Body of pancreas (tissue), 4 donors: ENCODE measurements at regions not wholly inside any gene's neighbourhood (a gene's known extent, or its start where the extent isn't known, plus 50 kb on each side); places are given as distances from the start of the nearest gene placed in this dataset.

ENCODE experiments used
- ATAC-seq: fragments of 150-250 bp; one replicate; pipeline ENCODE4 v1.9.1; 2016
- DNase-seq, 4 donors: peaks; one replicate each; pipeline ENCODE4 v3.0.0-alpha.2; 2019
- H3K27ac ChIP-seq, 4 donors: fragments of 200-600 bp; sonication (generic); 1 replicate in 3 of 4; 2 replicates in 1 of 4; pipeline versions ENCODE4 v1.5.1 to v1.6.1; 2016 to 2019; ENCODE audit warnings: mild to moderate bottlenecking in 1 of 4, mixed read lengths in 1 of 4, moderate library complexity in 1 of 4
- H3K27me3 ChIP-seq, 2 donors: fragments of 200-600 bp; sonication (generic); one replicate each; pipeline ENCODE4 v1.6.0; 2016; ENCODE audit warnings: mild to moderate bottlenecking in 1 of 2
- H3K36me3 ChIP-seq, 2 donors: fragments of 200-600 bp; sonication (generic); replicated peaks in 1 of 2; 2 replicates each; pipeline ENCODE4 v1.5.1; 2016; ENCODE audit warnings: low read depth in 2 of 2; ENCODE audit not compliant: insufficient read depth in 1 of 2
- H3K4me1 ChIP-seq: fragments of 200-600 bp; sonication (generic); one replicate; pipeline ENCODE4 v1.6.0; 2016
- H3K4me3 ChIP-seq, 2 donors: fragments of 200-600 bp; sonication (generic); 1 replicate in 1 of 2; 2 replicates in 1 of 2; pipeline ENCODE4 v1.5.1; 2016 to 2019
- H3K9me3 ChIP-seq, 3 donors: fragments of 200-600 bp; sonication (generic); 1 replicate in 2 of 3; 2 replicates in 1 of 3; pipeline ENCODE4 v1.5.1; 2016
- POLR2A ChIP-seq, 3 donors: fragments of 450-650 bp; IDR thresholded peaks; one replicate each; pipeline ENCODE4 v1.6.1; 2016; ENCODE audit warnings: antibody characterized with exemption in 3 of 3, mild to moderate bottlenecking in 2 of 3
- WGBS, 2 donors: methylation state at CpG; one replicate each; pipeline ENCODE4 v1.1.5; 2017; 5-methylcytosine and 5-hydroxymethylcytosine counted together
- intact Hi-C: fragments of 100-400 bp; cut with DNase I; formaldehyde crosslinking; loops from one replicate; pipeline ENCODE4 v1.15.1; 2023
- TF ChIP-seq, protein P1 (sequence below), 7 experiments: fragments of 450-650 bp in 4 of 7; fragments of 200-600 bp in 3 of 7; sonication (generic) in 3 of 7; IDR thresholded peaks; one replicate each; pipeline ENCODE4 v1.5.1; 2016 to 2019; ENCODE audit warnings: antibody characterized with exemption in 7 of 7

DNA sequence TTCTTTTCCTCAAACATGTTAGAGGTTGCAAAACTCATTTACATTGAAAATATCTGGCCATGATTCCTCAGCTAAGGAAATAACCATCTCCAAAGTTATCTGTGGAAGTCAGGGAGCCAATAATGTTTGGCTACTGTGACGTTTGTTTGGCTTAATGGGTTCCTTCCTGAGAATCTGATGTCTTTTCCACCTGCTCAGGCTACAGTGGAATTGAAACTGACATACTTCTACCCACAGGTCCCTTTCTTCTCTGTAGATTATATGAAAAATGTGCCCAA, 221.1 kb upstream of the XYLT1 start:
- Histone ChIP-seq H3K27me3 (no peaks in the 10 kb centered on the region), H3K27ac (no peak overlapping the region), H3K4me3 (no peak overlapping the region), H3K9me3 (no peaks in the 10 kb centered on the region), H3K36me3 (no peaks in the 10 kb centered on the region), H3K4me1 (no peaks in the 10 kb centered on the region)
- ATAC-seq (no peak), DNase-seq (no peak)
- no peak for TF ChIP-seq POLR2A (IDR thresholded peaks at IDR 0.05)
- TF ChIP-seq, protein P1, sequence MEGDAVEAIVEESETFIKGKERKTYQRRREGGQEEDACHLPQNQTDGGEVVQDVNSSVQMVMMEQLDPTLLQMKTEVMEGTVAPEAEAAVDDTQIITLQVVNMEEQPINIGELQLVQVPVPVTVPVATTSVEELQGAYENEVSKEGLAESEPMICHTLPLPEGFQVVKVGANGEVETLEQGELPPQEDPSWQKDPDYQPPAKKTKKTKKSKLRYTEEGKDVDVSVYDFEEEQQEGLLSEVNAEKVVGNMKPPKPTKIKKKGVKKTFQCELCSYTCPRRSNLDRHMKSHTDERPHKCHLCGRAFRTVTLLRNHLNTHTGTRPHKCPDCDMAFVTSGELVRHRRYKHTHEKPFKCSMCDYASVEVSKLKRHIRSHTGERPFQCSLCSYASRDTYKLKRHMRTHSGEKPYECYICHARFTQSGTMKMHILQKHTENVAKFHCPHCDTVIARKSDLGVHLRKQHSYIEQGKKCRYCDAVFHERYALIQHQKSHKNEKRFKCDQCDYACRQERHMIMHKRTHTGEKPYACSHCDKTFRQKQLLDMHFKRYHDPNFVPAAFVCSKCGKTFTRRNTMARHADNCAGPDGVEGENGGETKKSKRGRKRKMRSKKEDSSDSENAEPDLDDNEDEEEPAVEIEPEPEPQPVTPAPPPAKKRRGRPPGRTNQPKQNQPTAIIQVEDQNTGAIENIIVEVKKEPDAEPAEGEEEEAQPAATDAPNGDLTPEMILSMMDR (IDR thresholded peaks at IDR 0.05), result no peak
- intact Hi-C loops, result no loop called here
- WGBS, 2 donors, result 0 to 7% methylated on average over 1 of the region's 1 CpG

DNA sequence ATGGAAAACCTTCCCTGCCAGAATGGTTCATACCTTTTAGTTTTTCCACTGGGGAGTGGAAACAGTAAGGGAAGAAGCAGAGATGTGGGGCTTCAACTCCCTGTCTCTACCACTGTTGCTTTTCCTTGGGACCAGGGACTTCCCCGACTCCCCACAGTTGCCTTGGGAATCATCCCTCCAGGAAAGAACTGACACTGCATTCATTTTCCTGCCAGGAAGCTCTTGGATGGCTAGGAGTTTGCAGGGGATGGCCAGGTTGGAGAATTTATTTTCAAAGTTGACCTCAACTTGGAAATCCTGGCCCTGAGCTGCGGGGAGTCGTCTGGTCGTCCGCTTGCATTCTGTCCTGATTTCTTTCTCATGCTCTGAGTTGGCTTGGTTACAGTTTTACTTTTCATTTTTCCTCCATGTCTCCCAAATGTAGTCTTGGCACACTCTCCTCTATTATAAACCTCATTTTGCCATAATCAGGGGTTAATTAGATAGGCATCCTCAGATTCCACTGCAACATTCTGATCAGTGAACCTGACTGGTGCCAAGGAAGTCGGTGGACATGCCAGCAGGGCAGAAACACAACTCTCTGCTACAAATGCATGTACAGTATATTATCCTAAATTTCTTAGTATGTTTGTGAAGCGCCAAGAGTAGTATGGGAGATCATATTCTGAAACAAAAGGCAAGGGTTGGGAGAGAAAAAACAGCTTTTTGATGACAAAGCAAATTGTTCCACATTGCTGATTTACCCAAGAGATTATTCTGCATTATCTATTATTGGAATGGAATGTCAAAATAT, 220.5 kb upstream of the XYLT1 start:
- Histone ChIP-seq H3K9me3 (no peaks in the 10 kb centered on the region), H3K27me3 (no peaks in the 10 kb centered on the region), H3K4me3 (no peak overlapping the region), H3K27ac (no peak overlapping the region), H3K36me3 (no peaks in the 10 kb centered on the region), H3K4me1 (no peaks in the 10 kb centered on the region)
- intact Hi-C loops, result no loop called here
- 58 to 63% methylated on average over 7 of the region's 7 CpGs for WGBS, 2 donors
- DNase-seq (no peak), ATAC-seq (no peak)
- TF ChIP-seq, protein P1 (IDR thresholded peaks at IDR 0.05), result no peak

DNA sequence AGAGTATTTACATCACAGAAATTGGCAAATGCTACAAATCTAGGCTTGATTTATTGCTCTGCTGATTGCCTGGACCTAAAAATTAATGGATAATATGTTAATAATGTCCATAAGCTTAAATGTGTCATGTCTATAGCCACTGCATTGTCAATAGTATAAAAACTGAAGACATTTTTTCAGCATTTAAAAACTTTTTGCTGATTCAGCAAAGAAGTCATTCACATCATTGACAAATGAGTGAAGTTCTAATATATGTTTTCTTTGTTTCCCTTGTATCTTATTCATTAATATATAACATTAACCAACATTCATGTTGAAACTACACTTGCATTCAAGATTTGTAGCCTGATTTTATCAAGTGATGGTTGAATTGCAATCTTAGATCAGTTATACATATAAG, 214.7 kb upstream of the XYLT1 start:
- DNase-seq (no peak), ATAC-seq (no peak)
- TF ChIP-seq, protein P1 (IDR thresholded peaks at IDR 0.05), result no peak
- TF ChIP-seq POLR2A (IDR thresholded peaks at IDR 0.05), result no peak
- no peaks in the 10 kb centered on the region for H3K36me3 ChIP-seq
- intact Hi-C loops, result no loop called here
- H3K27me3 ChIP-seq, result no peaks in the 10 kb centered on the region
- no peak overlapping the region for H3K4me3 ChIP-seq
- H3K27ac ChIP-seq, result no peak overlapping the region
- H3K9me3 ChIP-seq, result peaks cover 0 to under 1% (median 0%) of the 10 kb centered on the region in 3 donors
- H3K4me1 ChIP-seq, result no peaks in the 10 kb centered on the region

DNA sequence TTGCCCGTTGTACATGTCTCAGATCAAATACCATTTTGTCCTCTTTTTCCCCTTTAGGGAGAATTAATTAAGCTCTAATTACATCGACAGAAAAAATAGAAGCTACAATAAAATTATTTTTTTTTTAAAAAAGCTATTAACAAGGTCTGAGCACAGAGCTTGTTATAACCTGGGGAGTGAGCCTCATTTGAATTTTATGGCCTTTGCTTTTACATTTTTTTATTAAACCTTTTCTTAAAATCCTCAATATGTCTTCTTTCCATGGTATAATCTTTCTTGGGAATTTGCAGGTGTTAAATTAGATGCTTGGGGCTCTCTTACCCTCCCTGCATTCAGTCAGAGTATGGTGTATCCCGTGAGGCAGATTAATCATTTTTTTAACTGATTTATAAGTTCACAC, 212.5 kb upstream of the XYLT1 start:
- ATAC-seq (no peak), DNase-seq (no peak)
- H3K4me1 ChIP-seq, result no peaks in the 10 kb centered on the region
- no peaks in the 10 kb centered on the region for H3K36me3 ChIP-seq
- intact Hi-C loops, result no loop called here
- 35 to 48% methylated on average over 3 of the region's 3 CpGs for WGBS, 2 donors
- H3K4me3 ChIP-seq, result no peak overlapping the region
- no peaks in the 10 kb centered on the region for H3K27me3 ChIP-seq
- no peak overlapping the region for H3K27ac ChIP-seq
- peaks cover 0 to 8% (median 0%) of the 10 kb centered on the region in 3 donors for H3K9me3 ChIP-seq
- TF ChIP-seq POLR2A (IDR thresholded peaks at IDR 0.05), result no peak

DNA sequence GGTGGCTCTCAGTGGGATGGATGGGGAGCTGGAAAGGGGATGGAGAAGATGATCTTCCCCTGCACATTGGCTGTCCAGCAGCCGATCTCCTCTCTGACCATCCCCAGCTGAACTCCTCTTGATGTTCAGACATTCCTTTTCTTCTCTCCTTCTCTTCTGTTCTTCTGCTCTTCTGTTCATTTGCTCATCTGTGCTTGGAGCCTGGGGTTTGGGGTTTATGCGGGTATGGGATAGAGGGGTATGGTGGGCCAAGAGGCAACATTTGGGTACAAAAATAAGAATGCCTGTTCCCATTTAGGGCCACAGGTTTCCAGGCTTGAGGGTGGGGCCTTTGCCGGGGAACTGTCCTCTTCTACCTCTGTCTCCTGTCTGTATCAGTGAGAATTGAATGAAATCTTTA, 205.4 kb upstream of the XYLT1 start:
- Histone ChIP-seq H3K27ac (no peak overlapping the region), H3K36me3 (no peaks in the 10 kb centered on the region), H3K27me3 (no peaks in the 10 kb centered on the region), H3K9me3 (peaks cover 0 to 8% (median 0%) of the 10 kb centered on the region in 3 donors), H3K4me1 (no peaks in the 10 kb centered on the region), H3K4me3 (no peak overlapping the region)
- TF ChIP-seq, protein P1 (IDR thresholded peaks at IDR 0.05), result no peak
- no peak for TF ChIP-seq POLR2A (IDR thresholded peaks at IDR 0.05)
- 78 to 83% methylated on average over 3 of the region's 3 CpGs for WGBS, 2 donors
- ATAC-seq, result no peak
- intact Hi-C loops, result no loop called here
- DNase-seq, result no peak
